ENCODE measurements at regions not wholly inside any gene's neighbourhood (a gene's known extent, or its start where the extent isn't known, plus 50 kb on each side); places are given as distances from the start of the nearest gene placed in this dataset.
"Not testable (repeated sequence)": the region's sequence is repeated elsewhere in the genome, so short reads cannot be mapped to it uniquely, and the experiment has no call there.

DNA sequence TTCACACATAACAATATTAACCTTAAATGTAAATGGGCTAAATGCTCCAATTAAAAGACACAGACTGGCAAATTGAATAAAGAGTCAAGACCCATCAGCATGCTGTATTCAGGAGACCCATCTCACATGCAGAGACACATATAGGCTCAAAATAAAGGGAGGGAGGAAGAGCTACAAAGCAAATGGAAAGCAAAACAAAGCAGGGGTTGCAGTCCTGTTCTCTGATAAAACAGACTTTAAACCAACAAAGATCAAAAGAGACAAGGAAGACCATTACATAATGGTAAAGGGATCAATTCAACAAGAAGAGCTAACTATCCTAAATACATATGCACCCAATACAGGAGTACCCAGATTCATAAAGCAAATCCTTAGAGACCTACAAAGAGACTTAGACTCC lies 78.8 kb upstream of the RREB1 start:
- DNase-seq = not testable (repeated sequence)

DNA sequence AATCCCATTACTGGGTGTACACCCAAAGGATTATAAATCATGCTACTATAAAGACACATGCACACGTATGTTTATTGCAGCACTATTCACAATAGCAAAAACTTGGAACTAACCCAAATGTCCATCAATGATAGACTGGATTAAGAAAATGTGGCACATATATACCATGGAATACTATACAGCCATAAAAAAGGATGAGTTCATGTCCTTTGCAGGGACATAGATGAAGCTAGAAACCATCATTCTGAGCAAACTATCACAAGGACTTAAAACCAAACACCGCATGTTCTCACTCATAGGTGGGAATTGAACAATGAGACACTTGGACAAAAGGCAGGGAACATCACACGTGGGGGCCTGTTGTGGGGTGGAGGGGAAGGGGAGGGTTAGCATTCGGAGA lies 76.8 kb upstream of the RREB1 start:
- DNase-seq = not testable (repeated sequence)

DNA sequence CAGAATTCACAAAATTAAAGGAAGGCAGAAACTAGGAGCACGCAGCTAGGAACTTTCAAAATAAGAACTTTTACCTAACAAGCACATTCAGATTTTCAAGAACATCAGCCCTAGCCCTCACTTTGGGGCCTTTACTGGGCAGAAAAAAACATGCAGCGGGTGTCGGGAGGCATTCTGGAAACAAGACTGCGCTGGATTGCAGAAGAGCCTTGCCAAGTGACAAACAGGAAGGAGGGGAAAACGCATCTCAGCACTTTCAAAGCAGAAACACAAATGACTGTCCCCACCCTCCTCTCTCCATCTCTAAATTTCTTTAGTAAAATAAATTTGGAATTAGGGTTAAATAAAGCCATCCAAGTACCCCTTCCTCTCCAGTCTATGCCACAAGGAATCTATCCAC lies 74.6 kb upstream of the RREB1 start:
- no peak for DNase-seq

DNA sequence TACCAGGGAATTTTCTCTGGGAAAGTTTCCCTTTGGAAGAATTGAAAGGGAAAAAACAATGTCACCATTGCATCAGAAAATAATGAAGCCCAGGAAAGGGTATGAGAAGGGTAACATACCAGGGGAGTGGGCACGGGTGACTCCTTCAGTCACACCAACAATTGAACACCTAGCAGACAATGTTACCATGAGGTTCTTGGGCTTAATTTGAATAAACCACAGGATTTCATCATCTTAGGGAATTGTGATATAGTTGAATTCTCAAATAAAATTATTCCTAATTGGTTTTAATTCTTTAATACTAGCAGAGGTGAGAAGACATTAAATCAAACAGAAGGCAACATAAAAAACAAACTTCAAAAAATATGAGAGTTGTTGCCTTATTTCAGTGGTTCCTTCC lies 73.7 kb upstream of the RREB1 start:
- no peak for DNase-seq

DNA sequence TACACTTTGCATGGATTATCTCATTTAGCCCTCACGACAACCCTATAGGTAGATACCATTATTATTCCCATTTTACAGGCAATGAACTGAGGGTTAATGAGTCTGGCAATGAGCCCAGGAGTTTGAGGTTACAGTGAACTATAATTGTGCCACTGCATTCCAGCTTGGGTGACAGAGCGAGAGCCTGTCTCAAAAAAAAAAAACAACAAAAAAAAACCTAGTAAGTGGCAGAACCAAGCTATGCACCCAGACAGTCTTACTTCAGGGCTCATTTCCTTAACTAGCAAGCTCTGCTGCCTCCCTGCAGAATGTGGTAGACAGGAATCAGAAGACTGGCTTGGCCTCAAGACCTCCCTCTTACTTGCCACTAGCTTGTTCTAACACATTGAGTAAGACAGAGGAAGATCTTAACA lies 71.9 kb upstream of the RREB1 start:
- no peak for DNase-seq

DNA sequence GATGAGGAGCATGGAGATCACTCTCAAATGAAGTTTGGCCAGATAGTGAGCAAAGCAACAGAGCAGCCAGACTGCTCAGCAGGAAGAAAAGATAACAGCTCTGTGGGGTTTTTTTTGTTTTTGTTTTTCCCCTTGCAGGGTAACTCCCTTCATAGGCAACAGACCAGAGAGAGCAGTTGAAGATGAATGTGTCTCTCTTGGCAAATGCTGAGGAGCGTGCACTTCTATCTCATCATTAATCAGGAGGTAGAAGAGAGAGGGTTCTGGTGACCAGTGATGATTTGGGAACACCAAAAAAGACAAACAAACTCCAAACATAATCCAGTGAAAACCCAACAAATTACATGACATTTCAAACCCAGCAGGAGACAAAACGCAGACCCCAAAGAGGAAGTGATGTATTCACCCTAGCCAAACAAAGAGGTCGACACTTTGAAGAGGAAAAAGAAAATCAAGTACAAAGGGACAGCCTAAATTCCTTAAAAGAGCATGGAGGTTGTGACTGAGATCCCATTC lies 66.2 kb upstream of the RREB1 start:
- DNase-seq = no peak

DNA sequence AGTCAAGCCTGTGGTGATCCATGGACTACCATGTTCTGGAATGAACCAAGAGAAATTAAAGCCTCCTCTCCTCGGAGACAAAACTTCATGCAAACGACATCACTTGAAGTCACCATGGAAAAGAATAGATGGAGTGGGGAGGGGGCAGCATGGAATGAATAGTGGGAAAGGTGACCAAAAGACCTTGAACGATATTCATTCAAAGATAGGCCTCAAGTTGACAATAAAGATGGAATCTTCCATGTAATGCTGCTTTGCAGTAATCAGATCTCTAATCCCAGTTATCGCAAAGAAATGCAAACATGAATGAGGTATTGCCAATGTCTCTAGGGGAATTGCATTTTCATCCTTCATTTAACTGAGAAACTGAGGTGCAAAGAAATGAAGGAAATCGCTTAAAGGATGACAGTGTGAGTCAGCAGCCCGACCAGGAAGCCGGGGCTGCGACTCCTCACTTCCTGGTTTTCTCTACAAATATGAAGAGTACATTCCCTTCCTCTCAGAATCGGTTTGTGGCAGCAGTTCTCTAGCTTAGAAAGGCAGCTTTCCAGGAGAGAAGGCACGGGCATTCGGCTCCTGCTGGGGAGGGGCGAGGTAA lies 65.6 kb upstream of the RREB1 start:
- DNase-seq = no peak

DNA sequence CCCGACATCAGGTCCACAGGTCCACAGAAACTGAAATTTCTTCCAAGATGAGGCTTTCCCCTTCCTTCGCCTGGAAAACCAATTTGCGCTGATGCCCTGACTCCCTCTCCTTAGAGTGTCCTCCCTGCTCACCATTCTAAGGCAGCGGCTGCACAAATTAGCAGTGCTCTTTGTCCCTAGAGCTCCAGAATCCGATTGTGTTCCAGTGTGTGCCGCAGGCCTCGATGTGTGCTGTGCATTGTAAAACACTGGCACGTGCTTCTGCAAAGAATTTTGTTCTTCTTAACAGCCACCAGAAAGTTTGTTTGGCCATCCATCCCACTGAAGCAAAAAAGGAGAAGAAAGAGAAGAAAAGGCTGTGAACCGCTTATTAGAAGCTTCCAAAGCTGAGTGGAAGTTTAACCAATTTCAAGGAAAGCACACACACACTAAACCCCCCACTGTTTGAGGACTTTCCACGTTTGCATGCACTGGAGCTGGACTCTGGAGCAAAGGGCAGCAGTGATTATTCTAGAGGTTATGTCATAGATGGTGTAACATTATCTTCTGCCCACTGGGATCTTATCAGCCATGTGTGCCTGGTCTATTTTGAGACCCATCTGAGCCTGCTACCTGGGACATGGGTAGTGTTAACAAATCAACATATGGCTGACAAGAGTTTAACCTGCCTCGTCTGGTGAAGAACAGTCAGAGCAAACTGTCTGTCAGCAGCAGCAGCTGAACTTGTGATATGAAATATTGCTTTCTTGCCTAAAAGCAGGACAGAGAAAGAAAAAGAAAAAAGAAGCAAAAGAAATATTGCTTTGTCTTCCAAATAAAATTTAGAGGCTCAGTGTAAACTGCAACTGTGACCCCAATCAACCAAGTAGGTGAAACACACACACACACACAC lies 64.9 kb upstream of the RREB1 start:
- no peak for DNase-seq

DNA sequence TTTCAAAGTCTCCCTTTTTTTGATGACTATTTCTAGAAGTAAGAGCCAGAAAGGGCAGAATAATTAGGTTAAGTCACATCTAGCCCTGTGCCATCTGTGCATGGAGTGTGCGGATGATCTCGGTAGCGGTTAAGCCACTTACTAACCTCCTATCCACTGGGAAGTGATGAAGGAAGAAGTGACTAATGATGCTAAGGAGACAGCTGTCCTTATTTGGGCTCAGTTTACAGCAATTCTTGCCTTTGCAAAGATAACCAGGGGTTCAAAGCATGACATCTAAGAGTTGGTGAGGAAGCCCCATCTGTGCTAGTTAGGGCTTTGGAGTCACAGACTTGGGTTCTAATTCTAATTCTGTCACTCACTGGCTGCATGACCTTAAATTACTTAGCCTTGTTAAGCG lies 62.4 kb upstream of the RREB1 start:
- DNase-seq = no peak

DNA sequence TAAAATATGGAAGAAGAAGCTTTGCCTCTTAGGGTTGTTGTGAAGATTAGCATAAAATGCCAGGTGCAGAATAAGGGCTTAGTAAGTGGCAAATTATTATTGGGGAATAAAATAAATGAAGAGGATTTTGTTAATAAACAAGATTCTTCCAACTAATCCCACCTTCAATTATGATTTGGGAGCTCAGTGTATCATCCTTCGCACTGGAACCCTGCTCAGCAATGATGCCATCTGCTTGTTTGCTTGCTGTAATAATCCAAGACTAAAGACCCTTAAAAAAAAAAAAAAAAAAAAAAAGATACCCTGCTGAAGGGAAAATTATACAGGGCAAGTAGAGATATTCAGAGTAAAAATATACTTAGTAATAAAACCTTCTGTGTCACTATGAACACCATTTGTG lies 62.0 kb upstream of the RREB1 start:
- no peak for DNase-seq

DNA sequence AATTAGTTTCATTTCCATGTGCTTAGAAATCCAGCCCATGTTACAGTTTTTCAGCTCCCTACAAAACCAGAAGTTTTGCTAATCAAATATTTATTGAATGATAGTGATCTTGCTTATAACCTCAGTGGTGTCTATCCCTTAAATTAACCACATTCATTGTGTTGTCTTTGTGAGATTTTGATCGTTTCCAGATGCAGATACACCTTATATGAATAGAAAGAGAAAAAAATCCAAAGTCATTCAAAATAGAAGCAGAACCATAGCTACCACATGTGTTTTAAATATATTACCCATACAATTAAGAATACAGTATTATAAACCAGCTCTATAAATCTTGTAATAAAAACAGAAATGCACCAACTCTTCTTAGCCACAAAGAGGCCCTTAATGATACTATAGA lies 60.6 kb upstream of the RREB1 start:
- no peak for DNase-seq

DNA sequence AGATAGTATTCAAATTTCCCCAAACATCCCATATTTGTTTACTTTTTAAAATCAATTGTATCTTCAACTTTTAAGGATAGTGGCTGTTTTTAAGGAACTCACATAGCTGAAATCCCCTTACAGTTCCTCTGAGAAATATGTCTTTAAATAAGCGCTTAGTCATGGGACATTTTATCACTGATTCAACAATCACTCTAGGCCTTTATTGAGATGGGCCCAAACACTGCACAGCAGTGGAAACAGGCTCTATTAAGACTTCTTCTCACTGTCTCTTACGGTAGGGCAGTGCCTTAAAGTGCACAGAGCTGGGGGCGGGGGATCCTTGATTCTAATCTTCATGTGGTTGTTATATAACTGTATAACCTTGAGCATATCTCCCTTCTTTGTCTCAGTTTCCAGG lies 59.8 kb upstream of the RREB1 start:
- DNase-seq = no peak

DNA sequence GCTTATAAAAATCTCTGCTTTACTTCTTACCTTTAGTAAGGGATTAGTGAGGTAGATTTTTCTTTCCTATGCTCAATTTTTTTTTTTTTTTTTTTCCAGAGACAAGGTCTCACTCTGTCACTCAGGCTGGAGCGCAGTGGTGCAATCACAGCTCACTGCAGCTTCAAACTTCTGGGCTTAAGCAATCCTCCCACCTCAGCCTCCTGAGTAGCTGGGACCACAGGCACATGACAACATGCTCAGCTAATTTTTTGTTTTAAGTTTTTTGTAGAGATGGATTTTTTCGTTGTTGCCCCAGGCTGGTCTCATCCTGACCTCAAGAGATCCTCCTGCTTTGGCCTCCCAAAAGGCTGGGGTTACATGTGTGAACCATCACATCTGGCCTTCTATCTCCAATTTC lies 58.9 kb upstream of the RREB1 start:
- DNase-seq = no peak

DNA sequence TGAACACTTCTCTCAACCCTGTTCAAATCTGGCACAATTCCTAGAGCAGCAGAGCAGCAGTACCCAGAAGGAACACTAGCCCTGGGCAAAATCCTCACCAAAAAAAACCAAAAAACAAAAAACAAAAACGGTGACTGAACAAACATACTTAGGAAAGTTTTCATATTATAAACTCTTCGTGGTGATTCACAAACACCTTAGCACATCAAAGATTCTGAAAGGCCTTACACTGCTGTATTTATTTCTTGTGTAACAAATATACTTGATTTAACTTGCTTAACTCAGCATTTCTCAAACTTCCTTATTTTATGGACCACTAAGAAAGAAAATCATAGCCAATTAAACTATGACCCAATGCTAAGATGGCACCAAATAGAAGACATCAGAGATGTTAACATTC lies 57.8 kb upstream of the RREB1 start:
- no peak for DNase-seq

DNA sequence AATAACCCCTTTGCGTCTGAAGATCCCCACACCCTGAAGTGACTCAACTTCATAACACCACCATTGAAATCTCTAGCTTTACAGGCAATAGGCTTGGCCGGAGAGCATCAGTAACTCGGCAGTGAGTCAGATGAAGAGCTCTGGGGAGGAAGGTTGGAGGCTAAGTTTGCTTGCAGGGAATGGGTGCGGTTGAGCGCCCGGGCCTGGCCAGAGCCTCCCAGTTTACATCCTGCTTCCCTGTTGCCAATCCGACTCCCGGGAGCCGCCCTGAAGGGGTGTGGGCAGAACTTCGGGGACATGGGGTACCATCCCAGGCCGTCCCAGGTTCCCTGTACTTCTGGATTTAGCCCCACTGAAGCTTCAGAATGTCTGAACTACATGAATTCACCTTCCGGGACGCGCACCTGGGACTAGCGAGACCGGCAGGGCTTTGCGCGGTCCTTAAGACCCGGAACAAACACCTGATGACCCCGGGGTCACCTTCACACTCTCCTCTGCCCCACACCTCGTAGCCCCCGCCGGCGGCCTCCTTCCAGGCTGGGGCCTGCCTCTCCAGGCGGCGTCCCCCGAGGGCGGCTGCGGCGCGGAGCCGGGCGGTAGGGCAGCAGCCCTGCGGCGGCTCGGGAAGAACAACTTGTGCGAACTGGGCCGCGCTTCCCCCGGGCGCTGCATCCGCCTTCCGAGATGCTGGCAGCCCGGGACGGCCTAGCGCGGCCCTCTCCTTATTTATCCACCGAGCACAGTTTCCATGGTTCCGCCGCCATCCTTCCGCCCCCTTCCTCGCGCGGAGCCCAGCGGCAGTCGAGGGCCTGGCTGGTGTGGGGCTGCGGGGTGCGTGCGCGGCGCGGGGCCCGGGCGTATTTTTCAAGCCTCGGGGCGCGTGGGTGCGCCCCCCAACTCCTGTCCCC lies 56.6 kb upstream of the RREB1 start:
- DNase-seq = peak in 1 of 2 donors; percentile 25

DNA sequence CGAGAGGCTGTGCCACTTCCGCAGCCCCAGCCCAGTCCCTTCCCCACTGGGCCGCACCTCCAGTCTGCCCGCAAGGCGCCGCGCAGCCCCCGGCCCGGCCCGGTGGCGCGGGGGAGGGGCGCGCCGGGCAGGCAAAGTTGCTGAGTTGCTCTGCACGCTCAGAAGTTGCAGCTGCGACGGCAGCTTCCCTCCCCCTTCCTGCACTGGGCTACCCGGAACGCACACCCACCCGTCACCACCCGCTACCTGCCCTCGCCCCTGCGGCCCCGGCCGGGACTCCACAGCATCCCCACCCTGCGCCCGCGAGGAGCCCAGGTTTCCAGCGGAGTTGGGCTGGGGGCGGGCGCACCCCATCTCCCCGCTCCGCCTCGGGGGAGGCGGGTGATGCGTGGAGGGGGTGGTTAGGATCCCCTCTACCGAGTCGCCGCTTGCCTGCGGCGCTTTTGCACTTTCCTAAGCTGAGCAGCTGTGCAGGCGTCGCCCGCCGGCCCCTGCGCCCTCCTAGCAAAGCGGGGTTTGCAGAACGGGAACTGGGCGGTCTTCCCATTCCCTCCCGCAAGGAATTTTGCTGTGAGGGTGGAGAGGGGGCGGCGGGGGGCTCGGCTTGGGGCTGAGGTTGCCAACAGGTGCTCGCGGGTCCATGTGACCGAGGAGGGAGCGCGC lies 55.9 kb upstream of the RREB1 start:
- DNase-seq = peak; percentile 41 to 50

DNA sequence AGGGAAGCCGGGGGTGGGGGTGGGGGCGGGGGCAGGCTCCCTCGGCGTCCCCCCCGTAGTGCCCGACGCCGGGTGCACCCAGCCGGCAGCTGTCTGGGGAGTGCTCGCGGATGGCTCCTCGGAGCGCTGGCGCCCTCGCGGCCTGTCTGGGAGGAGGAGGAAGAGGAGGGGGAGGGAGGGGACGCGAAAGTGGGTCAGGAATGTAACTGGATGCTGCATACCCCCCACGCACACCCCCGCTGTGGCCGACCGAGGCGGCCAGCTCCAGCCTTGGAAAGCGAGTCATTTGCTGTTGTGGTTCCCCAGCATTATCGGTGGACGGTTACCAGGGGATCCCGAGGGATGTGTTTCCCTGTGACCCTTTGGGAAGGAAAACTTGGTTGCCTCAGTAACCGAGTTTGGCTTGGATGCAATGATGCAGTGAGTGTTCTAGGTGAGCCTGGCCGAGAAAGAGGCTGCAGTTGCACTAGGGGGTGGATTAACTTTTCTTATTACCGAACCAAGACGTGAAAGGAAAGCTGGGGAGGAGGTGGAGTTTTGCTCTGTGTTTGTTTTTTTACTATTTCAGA lies 55.2 kb upstream of the RREB1 start:
- no peak for DNase-seq

DNA sequence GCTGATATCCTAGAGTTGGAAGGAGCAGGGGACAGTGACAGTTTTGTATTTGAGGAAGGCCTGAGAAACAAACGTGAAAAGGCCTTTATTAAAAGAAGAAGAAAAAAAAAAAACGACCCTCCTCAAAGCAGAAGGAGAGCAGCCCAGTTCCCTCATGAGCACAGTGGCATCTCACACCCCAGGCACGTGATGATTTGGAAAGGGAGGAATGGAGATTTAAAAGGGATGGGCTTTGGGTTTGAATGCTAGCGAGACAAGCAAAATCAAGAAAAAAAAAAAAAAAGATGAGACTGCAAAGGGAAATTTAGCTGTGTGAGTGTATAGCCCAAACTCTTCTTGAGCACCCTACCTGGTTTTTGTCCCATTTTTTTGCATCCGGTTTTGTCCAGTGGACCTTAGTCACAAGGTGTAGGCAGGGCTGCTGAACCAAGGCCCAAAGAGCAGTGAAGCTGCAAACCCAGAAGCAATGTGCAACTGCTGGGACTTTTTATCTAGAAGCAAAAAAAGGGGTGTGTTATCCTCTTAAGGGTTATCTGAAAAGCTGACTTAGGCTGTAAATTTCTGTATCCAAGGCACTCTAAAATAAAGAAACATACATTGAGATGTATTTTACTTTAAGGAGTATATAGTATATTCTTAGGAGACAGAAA lies 54.5 kb upstream of the RREB1 start:
- no peak for DNase-seq

Measured in CD4-positive, alpha-beta T cell treated with Interleukin-4 for 1 hour (primary cell).